ENCODE measurements at regions not wholly inside any gene's neighbourhood (a gene's known extent, or its start where the extent isn't known, plus 50 kb on each side); places are given as distances from the start of the nearest gene placed in this dataset.
A peak's percentile ranks its signal among the peaks of the same experiment; 100 is the strongest.

- WGBS (ENCODE audit: extremely low coverage, insufficient coverage, low lambda C conversion rate) = no CpG with 5 or more reads among the region's 2 CpGs
- Histone ChIP-seq H2BK5ac (ENCODE audit: low read length) (no peak overlapping the region), H2AK5ac (ENCODE audit: low read length) (no peak overlapping the region), H4K5ac (ENCODE audit: low read length) (no peak overlapping the region), H3K27me3 (ENCODE audit: insufficient read depth, low read length, poor library complexity) (no peaks in the 10 kb centered on the region), H3K23ac (ENCODE audit: low read length) (no peak overlapping the region), H3K36me3 (ENCODE audit: control insufficient read depth, insufficient read depth, low read length) (no peaks in the 10 kb centered on the region), H2BK120ac (ENCODE audit: low read depth, low read length) (no peak overlapping the region), H3K4me1 (ENCODE audit: control insufficient read depth, low read depth, low read length) (no peaks in the 10 kb centered on the region), H3K4me2 (ENCODE audit: low read length) (no peak overlapping the region), H3K79me2 (ENCODE audit: control insufficient read depth, insufficient read depth, low read length) (no peaks in the 10 kb centered on the region), H3K4me3 (ENCODE audit: low read length) (no peak overlapping the region), H3K27ac (ENCODE audit: low read depth, low read length) (no peak overlapping the region), H3K18ac (ENCODE audit: low read length) (no peak overlapping the region), H3K4ac (ENCODE audit: low read depth, low read length) (no peak overlapping the region), H3K9ac (ENCODE audit: low read length) (no peak overlapping the region), H4K8ac (ENCODE audit: low read depth, low read length) (no peak overlapping the region), H3K56ac (ENCODE audit: low read length) (no peak overlapping the region), H2BK15ac (replicated peaks; ENCODE audit: low read depth) (no peak overlapping the region), H3K79me1 (ENCODE audit: low read length) (no peaks in the 10 kb centered on the region)
- DNase-seq = no peak
These were observed 142.0 kb downstream of the DLEU7 start for GRCh38 chr13:50701469-50701868.

DNA sequence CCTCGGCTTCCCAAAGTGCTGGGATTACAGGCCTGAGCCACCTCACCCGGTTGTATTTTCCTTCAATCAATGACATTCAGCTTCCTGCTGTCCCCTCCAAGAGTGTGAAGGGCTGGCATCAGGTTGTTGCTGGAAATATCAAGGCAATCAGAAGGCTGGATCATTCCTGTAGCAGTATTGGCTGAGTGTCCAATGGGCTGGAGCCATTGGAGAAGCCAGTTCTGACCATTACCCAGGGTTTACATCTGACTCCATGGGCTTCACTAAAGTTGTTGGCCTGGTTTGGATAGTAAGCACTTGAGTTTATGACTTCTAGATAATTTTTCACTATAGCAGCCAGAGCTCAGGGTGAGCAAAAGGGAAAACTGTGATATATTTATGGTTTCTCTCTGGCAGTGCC is 137.0 kb downstream of the DLEU7 start:
- Histone ChIP-seq H3K79me2 (ENCODE audit: control insufficient read depth, insufficient read depth, low read length) (no peaks in the 10 kb centered on the region), H3K4me1 (ENCODE audit: control insufficient read depth, low read depth, low read length) (peaks cover 2% of the 10 kb centered on the region), H3K18ac (ENCODE audit: low read length) (no peak overlapping the region), H3K23ac (ENCODE audit: low read length) (no peak overlapping the region), H3K9ac (ENCODE audit: low read length) (no peak overlapping the region), H3K4me3 (ENCODE audit: low read length) (no peak overlapping the region), H3K36me3 (ENCODE audit: control insufficient read depth, insufficient read depth, low read length) (no peaks in the 10 kb centered on the region), H3K4ac (ENCODE audit: low read depth, low read length) (no peak overlapping the region), H3K27me3 (ENCODE audit: insufficient read depth, low read length, poor library complexity) (no peaks in the 10 kb centered on the region), H3K27ac (ENCODE audit: low read depth, low read length) (no peak overlapping the region), H2BK5ac (ENCODE audit: low read length) (no peak overlapping the region), H2BK15ac (replicated peaks; ENCODE audit: low read depth) (no peak overlapping the region), H4K8ac (ENCODE audit: low read depth, low read length) (no peak overlapping the region), H2AK5ac (ENCODE audit: low read length) (no peak overlapping the region), H3K79me1 (ENCODE audit: low read length) (no peaks in the 10 kb centered on the region), H4K5ac (ENCODE audit: low read length) (no peak overlapping the region), H3K56ac (ENCODE audit: low read length) (no peak overlapping the region), H2BK120ac (ENCODE audit: low read depth, low read length) (no peak overlapping the region), H3K4me2 (ENCODE audit: low read length) (no peak overlapping the region)
- no CpG with 5 or more reads among the region's 2 CpGs for WGBS (ENCODE audit: extremely low coverage, insufficient coverage, low lambda C conversion rate)
- DNase-seq = no peak

- no peak overlapping the region for H3K18ac ChIP-seq (ENCODE audit: low read length)
- H3K36me3 ChIP-seq (ENCODE audit: control insufficient read depth, insufficient read depth, low read length) = no peaks in the 10 kb centered on the region
- H3K23ac ChIP-seq (ENCODE audit: low read length) = no peak overlapping the region
- H4K8ac ChIP-seq (ENCODE audit: low read depth, low read length) = no peak overlapping the region
- H3K4me3 ChIP-seq (ENCODE audit: low read length) = no peak overlapping the region
- no peak overlapping the region for H3K27ac ChIP-seq (ENCODE audit: low read depth, low read length)
- H4K5ac ChIP-seq (ENCODE audit: low read length) = no peak overlapping the region
- H3K56ac ChIP-seq (ENCODE audit: low read length) = no peak overlapping the region
- H3K27me3 ChIP-seq (ENCODE audit: insufficient read depth, low read length, poor library complexity) = no peaks in the 10 kb centered on the region
- H2BK5ac ChIP-seq (ENCODE audit: low read length) = no peak overlapping the region
- no CpG with 5 or more reads among the region's 1 CpG for WGBS (ENCODE audit: extremely low coverage, insufficient coverage, low lambda C conversion rate)
- no peak for DNase-seq
- H3K4me2 ChIP-seq (ENCODE audit: low read length) = no peak overlapping the region
- H2BK15ac ChIP-seq (replicated peaks; ENCODE audit: low read depth) = no peak overlapping the region
- H3K4ac ChIP-seq (ENCODE audit: low read depth, low read length) = no peak overlapping the region
- no peak overlapping the region for H2AK5ac ChIP-seq (ENCODE audit: low read length)
- no peaks in the 10 kb centered on the region for H3K79me1 ChIP-seq (ENCODE audit: low read length)
- no peaks in the 10 kb centered on the region for H3K79me2 ChIP-seq (ENCODE audit: control insufficient read depth, insufficient read depth, low read length)
- H2BK120ac ChIP-seq (ENCODE audit: low read depth, low read length) = no peak overlapping the region
- H3K9ac ChIP-seq (ENCODE audit: low read length) = no peak overlapping the region
- H3K4me1 ChIP-seq (ENCODE audit: control insufficient read depth, low read depth, low read length) = peaks cover 2% of the 10 kb centered on the region
These were observed 135.9 kb downstream of the DLEU7 start for GRCh38 chr13:50707628-50708027.

DNA sequence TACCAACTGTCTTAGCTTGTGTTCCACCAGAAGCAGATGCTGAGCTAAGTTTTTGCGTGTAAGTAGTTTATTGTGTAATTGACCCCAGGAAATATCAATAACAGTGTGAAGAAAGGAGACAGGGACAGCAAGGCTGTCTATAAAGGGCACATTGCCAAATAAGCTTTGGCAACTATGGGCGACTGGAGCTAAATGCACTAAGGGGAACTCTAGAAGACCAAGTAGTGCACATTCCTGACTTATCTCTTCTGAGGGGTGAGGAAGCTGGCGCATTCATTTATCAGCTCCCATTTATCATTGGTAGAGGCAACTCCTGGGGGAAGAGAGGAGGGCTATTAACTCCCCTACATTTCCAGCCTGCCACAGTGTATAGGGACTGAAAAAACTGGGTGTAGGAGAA is 135.0 kb downstream of the DLEU7 start:
- WGBS (ENCODE audit: extremely low coverage, insufficient coverage, low lambda C conversion rate) = no CpG with 5 or more reads among the region's 3 CpGs
- no peaks in the 10 kb centered on the region for H3K27me3 ChIP-seq (ENCODE audit: insufficient read depth, low read length, poor library complexity)
- no peak overlapping the region for H4K8ac ChIP-seq (ENCODE audit: low read depth, low read length)
- DNase-seq = peak; percentile 38
- H3K4me3 ChIP-seq (ENCODE audit: low read length) = no peak overlapping the region
- H2BK15ac ChIP-seq (replicated peaks; ENCODE audit: low read depth) = no peak overlapping the region
- no peak overlapping the region for H3K9ac ChIP-seq (ENCODE audit: low read length)
- no peak overlapping the region for H2BK5ac ChIP-seq (ENCODE audit: low read length)
- no peak overlapping the region for H3K23ac ChIP-seq (ENCODE audit: low read length)
- H3K4me2 ChIP-seq (ENCODE audit: low read length) = no peak overlapping the region
- H3K56ac ChIP-seq (ENCODE audit: low read length) = no peak overlapping the region
- H3K79me1 ChIP-seq (ENCODE audit: low read length) = no peaks in the 10 kb centered on the region
- no peak overlapping the region for H4K5ac ChIP-seq (ENCODE audit: low read length)
- no peak overlapping the region for H2BK120ac ChIP-seq (ENCODE audit: low read depth, low read length)
- no peak overlapping the region for H3K4ac ChIP-seq (ENCODE audit: low read depth, low read length)
- no peak overlapping the region for H3K27ac ChIP-seq (ENCODE audit: low read depth, low read length)
- no peaks in the 10 kb centered on the region for H3K79me2 ChIP-seq (ENCODE audit: control insufficient read depth, insufficient read depth, low read length)
- H2AK5ac ChIP-seq (ENCODE audit: low read length) = no peak overlapping the region
- H3K36me3 ChIP-seq (ENCODE audit: control insufficient read depth, insufficient read depth, low read length) = no peaks in the 10 kb centered on the region
- H3K4me1 ChIP-seq (ENCODE audit: control insufficient read depth, low read depth, low read length) = peaks cover 2% of the 10 kb centered on the region
- no peak overlapping the region for H3K18ac ChIP-seq (ENCODE audit: low read length)

- WGBS (ENCODE audit: extremely low coverage, insufficient coverage, low lambda C conversion rate) = no CpG with 5 or more reads among the region's 2 CpGs
These were observed 134.4 kb downstream of the DLEU7 start for GRCh38 chr13:50709058-50709457.

DNA sequence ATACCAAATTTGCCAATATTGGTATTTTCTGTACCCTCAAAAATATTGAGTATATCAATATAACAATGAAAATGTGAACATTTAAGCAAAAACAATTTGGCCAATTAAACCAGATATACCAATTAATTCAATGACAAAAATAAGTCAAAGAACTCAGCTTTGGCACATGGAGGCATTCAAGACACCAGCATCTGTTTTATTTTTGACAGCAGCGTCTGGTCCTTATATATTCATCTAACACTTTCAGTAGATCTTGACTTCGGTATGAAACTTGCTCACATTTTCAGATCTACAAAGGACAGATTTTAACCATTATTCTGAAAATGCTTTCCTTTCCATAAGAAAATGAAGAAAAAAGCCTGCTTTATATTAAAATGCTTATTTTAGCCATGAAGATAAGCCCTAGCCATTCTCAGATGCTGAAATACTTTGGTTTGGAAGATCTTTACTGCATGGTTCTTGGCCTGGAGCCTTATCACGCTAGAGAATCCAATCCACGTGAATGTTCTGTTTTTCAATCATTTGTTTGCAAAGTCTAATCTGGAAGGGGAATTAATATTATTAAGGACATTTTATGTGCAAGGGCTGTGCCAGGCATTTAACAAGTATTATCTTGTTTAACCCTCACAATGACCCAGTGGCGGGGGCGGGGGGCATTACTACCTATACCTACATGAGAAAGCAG is 132.2 kb downstream of the DLEU7 start:
- H3K9ac ChIP-seq (ENCODE audit: low read length) = no peak overlapping the region
- H2BK5ac ChIP-seq (ENCODE audit: low read length) = no peak overlapping the region
- no peak overlapping the region for H3K4me2 ChIP-seq (ENCODE audit: low read length)
- no peak overlapping the region for H4K8ac ChIP-seq (ENCODE audit: low read depth, low read length)
- no peak overlapping the region for H3K23ac ChIP-seq (ENCODE audit: low read length)
- H3K79me2 ChIP-seq (ENCODE audit: control insufficient read depth, insufficient read depth, low read length) = no peaks in the 10 kb centered on the region
- H2BK120ac ChIP-seq (ENCODE audit: low read depth, low read length) = no peak overlapping the region
- no peak overlapping the region for H3K4ac ChIP-seq (ENCODE audit: low read depth, low read length)
- H3K36me3 ChIP-seq (ENCODE audit: control insufficient read depth, insufficient read depth, low read length) = no peaks in the 10 kb centered on the region
- H3K27ac ChIP-seq (ENCODE audit: low read depth, low read length) = no peak overlapping the region
- H4K5ac ChIP-seq (ENCODE audit: low read length) = no peak overlapping the region
- no peak for DNase-seq
- H3K4me3 ChIP-seq (ENCODE audit: low read length) = no peak overlapping the region
- H3K27me3 ChIP-seq (ENCODE audit: insufficient read depth, low read length, poor library complexity) = no peaks in the 10 kb centered on the region
- no CpG with 5 or more reads among the region's 6 CpGs for WGBS (ENCODE audit: extremely low coverage, insufficient coverage, low lambda C conversion rate)
- H3K56ac ChIP-seq (ENCODE audit: low read length) = no peak overlapping the region
- no peak overlapping the region for H2BK15ac ChIP-seq (replicated peaks; ENCODE audit: low read depth)
- H3K4me1 ChIP-seq (ENCODE audit: control insufficient read depth, low read depth, low read length) = peaks cover 2% of the 10 kb centered on the region
- H3K79me1 ChIP-seq (ENCODE audit: low read length) = no peaks in the 10 kb centered on the region
- H2AK5ac ChIP-seq (ENCODE audit: low read length) = no peak overlapping the region
- no peak overlapping the region for H3K18ac ChIP-seq (ENCODE audit: low read length)

More at GRCh38 chr13:50709058-50709457, 134.4 kb downstream of the DLEU7 start:
- Histone ChIP-seq H3K4me1 (ENCODE audit: control insufficient read depth, low read depth, low read length) (peaks cover 2% of the 10 kb centered on the region), H3K9ac (ENCODE audit: low read length) (no peak overlapping the region), H4K8ac (ENCODE audit: low read depth, low read length) (no peak overlapping the region), H3K18ac (ENCODE audit: low read length) (no peak overlapping the region), H2BK120ac (ENCODE audit: low read depth, low read length) (no peak overlapping the region), H4K5ac (ENCODE audit: low read length) (no peak overlapping the region), H3K23ac (ENCODE audit: low read length) (no peak overlapping the region), H3K27me3 (ENCODE audit: insufficient read depth, low read length, poor library complexity) (no peaks in the 10 kb centered on the region), H2AK5ac (ENCODE audit: low read length) (no peak overlapping the region), H3K79me2 (ENCODE audit: control insufficient read depth, insufficient read depth, low read length) (no peaks in the 10 kb centered on the region), H3K36me3 (ENCODE audit: control insufficient read depth, insufficient read depth, low read length) (no peaks in the 10 kb centered on the region), H3K4me3 (ENCODE audit: low read length) (no peak overlapping the region), H2BK5ac (ENCODE audit: low read length) (no peak overlapping the region), H2BK15ac (replicated peaks; ENCODE audit: low read depth) (no peak overlapping the region), H3K4me2 (ENCODE audit: low read length) (no peak overlapping the region), H3K4ac (ENCODE audit: low read depth, low read length) (no peak overlapping the region), H3K79me1 (ENCODE audit: low read length) (no peaks in the 10 kb centered on the region), H3K27ac (ENCODE audit: low read depth, low read length) (no peak overlapping the region), H3K56ac (ENCODE audit: low read length) (no peak overlapping the region)
- no peak for DNase-seq
